GM18505 (cell line): ENCODE measurements at regions not wholly inside any gene's neighbourhood (a gene's known extent, or its start where the extent isn't known, plus 50 kb on each side); places are given as distances from the start of the nearest gene placed in this dataset.

Experiments used
- ATAC-seq: cut with Tn5 transposase; IDR thresholded peaks from one replicate; pipeline ENCODE4 v1.9.1; 2021; ENCODE audit not compliant: unreplicated experiment
- POLR2A ChIP-seq: IDR thresholded peaks from 4 replicates; pipeline ENCODE4 v1.6.1; 2011; ENCODE audit warnings: borderline replicate concordance; ENCODE audit not compliant: insufficient read depth, insufficient read length; ENCODE audit errors: extremely low read depth

DNA sequence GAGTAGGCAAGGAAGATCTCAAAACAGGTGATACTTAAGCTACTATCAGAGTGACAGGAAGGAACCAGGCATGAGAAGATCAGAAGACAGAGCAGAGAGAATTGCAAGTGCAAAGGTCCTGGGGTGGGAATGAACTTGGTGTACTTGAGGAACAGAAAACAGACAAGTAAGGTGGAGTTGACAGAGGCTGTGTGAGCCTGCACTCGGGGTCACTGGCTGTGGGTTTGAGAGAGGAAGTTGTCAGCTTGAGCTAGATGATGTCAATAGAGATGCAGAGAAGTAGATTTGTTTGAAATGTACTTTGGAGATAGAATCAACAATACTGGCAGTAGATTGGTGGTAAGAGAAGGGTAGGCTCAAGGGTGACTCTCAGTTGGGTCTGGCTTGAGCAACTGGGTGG, 209.5 kb downstream of the CLIC5 start:
- ATAC-seq: no peak
- TF ChIP-seq POLR2A: no peak

DNA sequence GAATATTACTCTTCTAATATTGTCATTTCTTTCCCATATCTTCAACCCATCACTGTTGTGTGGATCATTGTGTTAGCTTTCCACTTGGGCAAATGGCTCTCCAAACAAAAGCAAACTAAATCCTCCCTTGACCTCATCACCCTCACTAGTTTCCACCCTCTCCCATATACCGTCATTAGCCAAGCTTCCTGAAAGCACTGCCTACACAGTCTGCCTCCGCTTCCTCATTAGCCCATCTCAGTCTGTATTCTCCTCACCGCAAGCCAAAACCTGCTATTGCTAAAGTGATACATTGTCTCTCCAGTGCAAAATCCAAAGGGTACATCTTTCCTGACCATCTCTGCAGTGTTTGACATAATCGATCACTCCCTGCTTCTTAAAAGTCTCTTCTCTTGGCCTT, 212.6 kb downstream of the CLIC5 start:
- no peak for ATAC-seq
- TF ChIP-seq POLR2A: no peak

DNA sequence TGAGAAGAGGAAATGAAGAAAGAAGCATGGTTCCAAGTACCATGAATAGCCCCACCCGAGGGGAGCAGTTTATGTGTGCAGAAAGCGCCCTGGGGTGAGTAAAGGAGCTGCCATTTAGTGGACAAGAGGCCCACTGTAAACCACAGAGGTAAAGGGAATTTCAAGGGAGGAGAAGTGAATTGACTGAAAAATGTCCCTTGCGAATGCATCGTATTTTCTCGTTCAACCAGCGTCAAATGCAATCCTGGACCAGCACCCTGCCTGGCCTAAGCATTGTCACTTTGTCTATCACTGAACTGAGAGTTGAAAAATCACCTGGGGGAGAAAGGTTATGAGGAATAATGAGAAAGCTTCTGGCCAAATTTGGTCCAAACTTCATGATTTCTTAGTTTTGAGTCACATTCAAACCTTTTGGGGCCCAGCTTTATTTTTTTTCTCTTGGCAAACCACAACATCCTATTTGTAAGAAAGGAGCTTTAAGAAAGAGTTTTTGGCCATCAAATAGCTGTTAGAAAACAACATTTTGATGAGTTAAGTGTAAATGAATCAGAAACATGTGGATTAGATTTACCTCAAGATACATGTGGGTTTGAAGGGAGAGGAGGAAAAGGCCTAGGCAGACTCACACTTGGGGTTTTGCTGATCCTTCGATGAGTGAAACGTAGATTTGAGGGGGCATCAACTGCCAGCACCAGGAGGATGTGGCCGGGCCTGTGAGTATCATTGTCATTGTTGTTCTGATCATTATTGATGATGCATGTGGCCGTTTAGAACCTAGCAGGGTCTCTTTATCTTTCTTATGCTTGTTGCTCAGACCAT, 214.0 kb downstream of the CLIC5 start:
- TF ChIP-seq POLR2A: no peak
- ATAC-seq: no peak

DNA sequence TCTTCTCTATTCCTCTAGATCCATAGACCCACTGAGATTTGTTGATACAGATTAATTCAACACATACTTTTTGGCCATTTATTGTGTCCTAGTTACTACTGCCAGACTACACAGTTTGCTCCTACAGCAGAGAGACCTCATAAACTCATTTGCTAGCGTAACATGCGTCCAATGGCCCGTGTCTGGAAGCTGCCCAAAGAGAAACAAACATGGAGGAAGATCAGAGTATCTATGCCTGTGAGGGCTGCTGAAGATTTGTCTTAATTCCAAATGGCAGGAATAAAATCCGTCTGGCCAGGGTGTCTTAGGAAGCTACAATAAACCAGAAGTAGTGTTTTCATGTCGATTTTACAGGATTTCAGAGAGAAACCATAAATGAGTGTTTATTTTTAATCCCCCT, 214.7 kb downstream of the CLIC5 start:
- ATAC-seq: no peak
- no peak for TF ChIP-seq POLR2A

DNA sequence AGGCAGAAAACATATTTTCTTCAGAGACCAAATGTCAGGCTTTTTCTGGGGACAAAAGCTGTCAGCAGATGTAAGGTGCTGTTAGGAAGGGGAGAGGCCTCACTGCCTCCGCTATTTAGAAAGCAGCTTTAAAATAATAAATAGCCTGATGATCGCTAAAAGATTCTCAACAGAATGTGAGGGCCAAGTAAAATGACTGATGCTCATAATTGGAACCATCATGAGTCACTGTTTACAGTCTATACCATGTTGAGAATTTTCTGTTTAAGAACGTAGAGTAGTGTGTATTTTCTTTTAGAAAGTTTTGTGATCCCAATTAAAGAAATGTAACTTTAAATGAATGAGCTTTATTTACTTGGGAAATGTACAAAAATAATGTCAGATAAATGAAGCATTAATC, 220.0 kb downstream of the CLIC5 start:
- no peak for TF ChIP-seq POLR2A
- no peak for ATAC-seq

DNA sequence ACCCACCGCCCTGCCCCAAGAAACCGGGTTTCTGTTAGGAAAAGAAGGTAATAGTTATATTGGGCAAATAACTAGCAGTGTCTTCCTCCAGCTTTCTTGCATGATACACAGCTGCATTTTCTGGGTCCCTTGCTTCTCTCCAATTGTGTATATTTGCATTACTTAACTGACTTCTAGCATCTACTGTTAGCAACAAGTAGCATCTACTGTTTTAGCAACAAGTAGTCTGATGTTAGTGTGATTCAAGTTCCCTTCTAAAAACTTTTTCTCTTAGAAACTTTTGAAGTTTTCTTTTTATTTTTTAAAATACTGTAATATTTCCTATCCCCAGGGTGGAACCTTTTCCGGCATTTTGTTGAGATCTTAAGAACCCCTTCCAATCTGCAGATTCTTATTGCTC, 221.2 kb downstream of the CLIC5 start:
- TF ChIP-seq POLR2A: no peak
- ATAC-seq: no peak

DNA sequence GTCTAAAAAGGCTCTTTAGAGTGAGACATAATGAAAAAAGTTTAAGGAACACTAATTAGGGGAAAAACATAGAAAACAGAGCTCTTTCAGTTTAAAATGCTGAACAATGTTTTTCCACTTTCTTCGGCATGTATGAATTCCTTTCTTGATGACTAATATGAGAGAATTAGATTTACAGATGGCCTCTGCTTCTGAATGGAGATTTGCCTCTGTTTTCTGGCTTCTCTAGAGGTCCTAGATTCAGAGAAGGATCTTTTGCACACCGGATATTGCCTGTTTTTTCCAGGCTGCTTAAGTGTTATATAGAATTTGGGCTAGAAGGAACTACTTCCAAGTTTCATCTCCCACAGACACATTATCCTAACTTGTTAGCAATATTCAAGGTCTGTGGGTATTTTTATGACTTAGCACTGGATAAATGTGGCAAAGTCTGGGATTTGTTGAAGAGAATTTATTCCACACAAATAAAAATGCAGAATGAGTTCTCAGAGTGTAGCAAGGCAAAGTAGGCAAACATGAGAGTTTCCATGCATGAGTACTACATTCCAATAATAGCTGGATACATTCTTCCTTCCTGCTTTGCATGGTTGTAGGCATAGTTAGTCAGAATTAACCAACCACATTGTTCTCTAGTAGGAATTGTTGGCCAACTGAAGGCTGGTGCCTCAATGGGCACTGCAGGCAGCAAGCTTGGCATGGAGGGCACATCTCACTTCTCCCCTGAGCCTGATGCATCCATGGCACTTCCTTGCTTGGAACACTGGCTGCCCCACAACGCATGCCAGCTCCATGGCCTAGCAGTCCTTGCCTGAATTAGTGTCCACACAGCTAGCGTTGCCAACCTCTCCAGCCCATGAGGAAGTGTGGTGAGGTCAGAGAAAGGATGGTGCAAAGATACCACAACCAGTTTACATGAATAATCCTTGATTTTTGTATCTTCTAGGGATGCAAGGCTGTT, 224.2 kb downstream of the CLIC5 start:
- ATAC-seq: no peak
- no peak for TF ChIP-seq POLR2A

DNA sequence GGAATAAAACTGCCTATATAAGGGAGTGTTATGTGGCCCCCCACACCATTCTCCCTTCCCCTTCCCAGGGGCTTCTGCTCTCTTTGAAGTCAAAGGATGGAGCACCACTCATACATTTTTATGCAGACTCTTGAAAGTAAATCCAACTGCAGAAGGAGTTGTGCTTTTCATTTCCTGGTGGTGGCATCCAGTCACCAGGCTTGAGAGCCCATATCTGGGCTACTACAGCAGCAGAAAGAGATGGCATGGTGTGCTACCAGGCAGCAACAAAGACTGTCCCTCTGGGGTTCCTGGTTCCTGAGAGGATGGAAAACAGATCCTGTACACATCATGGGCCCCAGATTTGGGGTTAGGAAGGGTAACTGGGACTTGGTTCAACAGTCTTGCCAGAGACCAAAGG, 226.4 kb downstream of the CLIC5 start:
- no peak for ATAC-seq
- TF ChIP-seq POLR2A: no peak

DNA sequence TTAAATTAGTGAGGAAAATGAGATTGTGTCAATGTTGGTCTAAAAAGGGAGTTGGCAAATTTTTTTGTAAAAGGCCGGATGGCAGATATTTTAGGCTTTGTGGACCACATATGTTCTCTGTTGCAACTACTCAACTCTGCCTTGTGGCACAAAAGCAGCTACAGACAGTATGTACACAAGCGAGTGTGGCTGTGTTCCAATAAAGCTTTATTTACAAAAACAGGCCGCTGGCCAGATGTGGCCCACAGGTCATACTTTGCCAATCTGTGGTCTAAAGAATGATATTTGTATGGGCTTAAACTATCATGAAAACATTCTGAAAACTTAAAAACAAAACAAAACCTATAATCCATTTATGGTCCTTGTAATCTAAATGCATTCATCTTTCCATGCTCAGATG, 228.3 kb downstream of the CLIC5 start:
- ATAC-seq: no peak
- TF ChIP-seq POLR2A: no peak

DNA sequence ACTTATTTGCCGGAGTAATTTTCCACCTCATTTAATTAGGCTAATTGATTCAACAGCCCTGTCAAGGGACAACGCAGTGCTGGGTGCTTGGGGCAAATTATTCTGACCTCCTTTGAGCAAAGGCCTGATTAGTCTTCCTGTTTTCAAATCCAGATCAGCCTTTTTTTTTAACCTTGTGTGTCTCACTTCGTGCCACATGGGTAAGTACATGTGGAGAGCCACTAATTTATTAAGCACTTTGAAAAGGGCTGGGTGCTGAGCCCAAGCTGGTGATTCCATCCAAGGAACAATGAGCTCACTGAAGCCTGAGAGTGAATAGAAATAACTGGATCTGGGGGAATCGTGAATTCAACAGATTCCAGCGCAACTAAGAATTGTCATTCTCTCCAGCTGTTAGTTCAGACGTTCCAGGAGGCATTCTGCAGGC, 229.3 kb downstream of the CLIC5 start:
- ATAC-seq: no peak
- TF ChIP-seq POLR2A: no peak

DNA sequence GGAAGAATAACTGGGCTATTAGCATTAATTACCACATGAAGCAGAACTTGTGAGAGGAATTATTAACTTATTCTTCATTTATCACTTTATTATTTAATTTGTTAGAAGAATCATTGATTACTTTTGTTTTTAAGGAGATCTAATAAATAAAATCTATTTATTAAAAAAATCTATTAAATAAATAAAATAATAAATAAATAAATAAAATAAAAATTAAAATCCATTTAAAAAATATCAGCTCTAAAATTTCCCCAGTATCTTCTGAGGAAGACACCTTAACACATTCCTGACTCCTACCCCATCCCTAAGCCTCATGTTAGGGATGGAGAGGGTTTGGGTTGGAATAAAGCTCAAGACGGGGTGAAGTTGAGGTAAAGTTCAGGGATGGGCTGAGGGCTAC, 231.4 kb downstream of the CLIC5 start:
- no peak for TF ChIP-seq POLR2A

DNA sequence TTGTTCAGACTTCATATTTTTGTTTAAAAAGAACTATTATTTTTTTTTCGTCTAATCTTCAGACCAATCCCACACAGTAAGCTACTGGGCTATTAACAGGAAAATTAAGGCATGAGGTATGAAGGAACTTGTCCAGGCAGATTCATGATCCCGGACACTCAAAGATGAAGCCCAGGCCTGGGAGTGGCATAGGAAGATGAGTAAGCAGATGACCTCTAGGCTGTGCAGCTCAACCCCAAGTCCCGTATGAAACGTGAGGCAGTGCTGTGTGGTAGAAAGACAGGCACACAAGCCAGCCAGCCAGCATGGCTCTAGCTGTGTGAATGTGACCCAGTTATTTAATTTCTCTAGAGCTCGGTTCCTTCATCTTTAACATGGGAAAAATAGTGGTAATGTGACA, 231.9 kb downstream of the CLIC5 start:
- no peak for ATAC-seq
- TF ChIP-seq POLR2A: no peak

More for the DNA sequence above, 231.4 kb downstream of the CLIC5 start:
- no peak for ATAC-seq

DNA sequence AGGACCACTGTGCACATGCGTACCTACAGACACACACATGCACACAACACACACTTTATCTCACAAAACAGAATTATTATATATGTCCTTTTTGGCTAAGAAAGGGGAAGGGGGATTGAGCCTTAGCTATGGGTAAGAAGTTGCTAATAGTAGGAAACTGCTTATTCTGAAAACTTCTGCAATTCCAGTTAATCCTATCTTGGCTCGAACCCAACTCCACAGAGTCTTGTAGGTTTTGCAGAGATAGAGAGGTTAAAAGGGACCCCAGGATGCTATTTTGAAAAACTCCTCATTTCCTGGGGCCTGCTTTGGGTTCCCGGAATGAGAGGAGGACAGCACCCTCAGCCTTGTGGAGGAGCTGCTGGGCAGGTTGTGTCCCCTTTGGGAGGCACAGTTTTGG, 233.8 kb downstream of the CLIC5 start:
- no peak for TF ChIP-seq POLR2A
- no peak for ATAC-seq

DNA sequence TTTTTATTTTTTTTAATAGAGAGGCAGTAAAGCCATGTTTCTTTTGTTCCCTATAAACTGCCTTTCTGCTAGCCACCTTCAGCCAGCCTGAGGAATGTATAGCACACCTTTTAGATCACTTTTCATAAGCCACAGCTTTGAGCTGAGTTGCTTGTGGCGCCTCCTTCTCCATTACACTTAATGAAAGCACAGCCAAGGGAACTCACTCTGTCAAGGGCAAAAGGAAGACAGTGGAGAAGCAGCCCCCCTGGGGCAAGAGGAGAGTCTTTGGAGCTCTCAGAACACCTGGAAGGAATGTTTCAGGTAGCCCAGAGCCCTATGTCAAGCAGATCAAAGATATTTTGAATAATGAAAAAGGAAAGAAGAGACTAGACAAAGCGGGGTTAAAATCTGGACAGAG, 235.1 kb downstream of the CLIC5 start:
- no peak for ATAC-seq
- no peak for TF ChIP-seq POLR2A
